ELF-1 (cell line): ENCODE measurements at regions not wholly inside any gene's neighbourhood (a gene's known extent, or its start where the extent isn't known, plus 50 kb on each side); places are given as distances from the start of the nearest gene placed in this dataset.

Source experiments
- DNase-seq: peaks from one replicate; pipeline ENCODE4 v3.0.0-alpha.2; 2016; ENCODE audit warnings: low read depth, low spot score

DNA sequence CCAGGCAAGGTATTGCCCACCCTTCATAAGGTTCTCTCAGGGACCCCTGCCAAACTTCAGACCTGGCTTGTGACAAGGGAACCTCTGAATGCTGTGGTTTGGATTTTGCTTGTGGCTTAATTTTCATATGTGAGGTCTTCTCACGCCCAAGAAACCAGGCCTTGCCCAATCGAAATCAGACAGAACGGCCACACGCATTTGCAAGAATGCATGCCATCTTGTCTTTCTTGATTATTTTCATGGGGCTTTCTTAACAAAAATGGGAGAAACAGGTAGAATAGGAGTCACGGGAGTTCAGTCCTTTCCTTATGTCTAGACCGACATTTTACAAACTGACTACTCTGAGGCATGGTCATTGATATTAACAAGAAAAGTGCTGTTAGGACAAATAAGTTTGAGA, 170.2 kb upstream of the PAPPA start:
- no peak for DNase-seq

DNA sequence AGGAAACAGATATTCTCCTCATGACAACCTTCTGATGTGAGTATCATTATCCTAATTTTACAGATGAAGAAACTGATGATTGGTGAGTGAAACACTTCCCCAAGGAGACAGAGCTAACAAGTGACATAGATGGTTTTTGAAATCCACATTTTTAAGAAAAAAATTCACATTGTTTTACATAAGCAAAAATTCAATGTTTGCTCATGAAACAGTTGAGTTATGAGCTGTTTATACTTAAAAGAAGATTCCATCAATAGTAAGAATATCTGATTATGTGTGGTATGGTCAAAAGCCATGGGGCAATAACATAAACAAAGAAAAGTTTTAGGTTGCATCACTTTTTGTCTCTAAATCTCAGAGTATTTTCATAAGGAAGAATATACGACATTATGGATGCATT, 167.9 kb upstream of the PAPPA start:
- DNase-seq, result no peak

DNA sequence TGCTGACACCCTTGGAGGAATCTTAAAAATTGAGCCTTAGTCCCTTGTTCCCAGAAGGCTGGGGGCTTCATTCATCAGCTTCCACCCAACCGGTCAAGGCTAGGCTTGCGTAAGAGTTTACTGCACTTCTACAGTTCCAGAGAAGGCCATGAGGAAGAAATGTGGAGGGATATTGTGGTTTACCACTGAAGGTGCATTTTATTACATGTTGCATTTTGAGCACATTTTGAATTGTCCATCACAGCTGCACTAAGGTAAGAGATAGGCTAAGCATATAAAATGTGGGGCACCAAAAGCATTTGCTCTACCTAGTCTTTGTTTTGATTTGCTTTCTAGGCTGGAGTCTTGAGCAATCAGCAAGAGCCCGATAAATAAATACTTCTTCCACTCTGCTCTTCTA, 167.1 kb upstream of the PAPPA start:
- no peak for DNase-seq

DNA sequence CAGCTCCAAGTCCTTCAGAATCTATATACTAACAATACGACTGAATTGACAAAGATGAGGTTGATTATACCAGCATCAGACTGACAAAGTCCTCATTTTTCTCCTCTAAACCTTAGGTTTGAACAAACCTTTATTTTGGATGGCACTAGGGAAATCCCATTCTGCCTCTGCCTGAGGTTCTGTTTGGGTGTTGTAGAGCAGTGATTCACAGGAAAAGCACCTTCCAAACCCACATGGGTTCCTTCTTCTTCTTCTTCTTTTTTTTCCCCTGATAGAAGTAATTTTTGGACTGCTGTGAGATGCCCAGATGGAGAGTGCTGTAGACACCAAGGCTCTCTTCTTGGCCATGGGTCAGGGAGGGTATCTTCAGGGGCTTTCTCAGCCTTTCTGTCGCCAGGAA, 164.9 kb upstream of the PAPPA start:
- no peak for DNase-seq

DNA sequence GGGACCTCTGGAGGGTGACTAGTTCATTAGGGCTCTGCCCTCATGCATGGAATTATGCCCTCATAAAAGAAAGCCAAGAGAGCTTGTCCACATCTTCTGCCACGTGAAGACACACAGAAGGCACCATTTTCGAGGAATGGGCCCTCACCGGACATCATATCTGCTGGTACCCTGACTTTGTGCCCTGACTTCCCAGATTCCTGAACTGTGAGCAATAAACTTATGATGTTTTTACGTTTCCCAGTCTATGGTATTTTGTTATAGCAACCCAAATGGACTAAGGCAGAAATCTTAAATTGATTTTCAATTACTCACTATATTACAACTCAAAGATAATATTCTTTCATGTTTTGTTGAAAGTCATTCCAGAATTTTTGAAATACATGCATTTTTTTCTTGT, 163.8 kb upstream of the PAPPA start:
- no peak for DNase-seq

DNA sequence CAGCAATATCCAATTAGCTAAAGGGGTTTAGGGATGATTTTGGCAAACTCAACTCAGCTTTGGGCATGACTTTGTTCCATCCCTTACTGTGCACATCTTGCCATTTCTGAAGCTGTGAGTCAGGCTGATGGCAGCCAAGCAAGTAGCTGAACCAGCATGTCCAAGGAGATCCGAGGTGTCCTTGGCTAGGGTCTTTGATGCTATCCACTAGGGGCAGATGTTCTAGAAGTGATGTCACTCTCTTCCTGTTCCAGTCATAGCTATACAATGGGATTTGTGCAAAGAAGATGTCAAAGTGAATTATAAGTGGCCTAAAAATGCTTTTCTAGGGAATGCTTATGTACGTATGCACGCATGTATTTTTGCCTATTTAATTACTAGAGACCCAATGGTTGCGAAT, 160.8 kb upstream of the PAPPA start:
- no peak for DNase-seq

DNA sequence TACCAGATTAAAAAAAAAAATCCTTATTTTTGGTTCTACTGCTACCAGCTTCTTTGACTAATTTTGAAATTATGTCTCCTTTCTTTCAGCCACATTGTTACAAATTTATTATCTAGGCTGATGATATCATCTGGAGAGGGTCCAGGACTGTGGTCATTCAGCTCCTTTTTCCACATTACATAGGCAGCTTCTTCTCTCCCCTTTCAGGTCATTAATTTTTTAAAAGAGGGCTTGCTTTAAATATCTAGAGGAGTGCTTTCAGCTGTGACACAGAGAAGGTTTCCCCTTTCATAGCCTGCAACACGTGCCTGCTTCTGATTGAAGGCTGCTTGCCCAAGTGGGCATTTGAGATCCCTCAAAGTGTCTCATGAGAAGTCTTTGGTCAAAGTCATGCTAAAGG, 155.7 kb upstream of the PAPPA start:
- DNase-seq, result no peak

DNA sequence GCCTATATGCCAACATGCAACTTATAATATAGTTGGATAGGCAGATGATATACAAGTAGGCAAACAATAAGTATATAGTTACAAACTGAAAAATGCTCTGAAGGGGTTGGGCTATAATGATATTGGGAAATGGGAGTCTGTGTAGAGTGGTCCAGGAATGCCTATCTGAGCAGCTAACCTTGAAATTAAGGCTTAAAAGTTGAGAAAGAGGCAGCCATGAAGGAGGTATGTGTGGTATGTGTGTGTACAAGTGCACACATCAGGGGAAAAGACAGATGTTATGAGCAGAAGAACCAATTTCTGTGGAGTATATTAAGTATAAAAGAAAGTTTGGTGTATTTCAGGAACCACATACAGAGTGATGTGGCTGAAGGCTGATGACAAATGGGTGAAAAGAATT, 154.9 kb upstream of the PAPPA start:
- DNase-seq, result no peak

DNA sequence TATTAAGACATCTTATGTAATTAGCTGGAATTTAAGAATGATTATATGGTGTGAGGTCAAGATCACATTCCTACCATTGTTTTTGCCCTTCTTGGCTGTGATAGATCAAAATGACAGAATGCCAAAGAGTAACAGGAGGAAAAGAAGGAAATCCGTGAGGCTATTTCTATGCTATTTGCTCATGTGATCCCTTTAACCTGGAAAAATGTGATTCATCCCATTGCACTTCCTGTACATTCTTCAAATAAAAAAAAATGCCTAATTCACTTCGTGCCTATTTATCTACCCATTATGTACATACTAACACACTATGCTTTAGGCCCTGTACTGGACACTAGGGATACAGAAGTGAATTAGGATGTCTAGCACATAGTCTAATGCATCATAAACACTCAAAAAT, 154.1 kb upstream of the PAPPA start:
- DNase-seq, result no peak

DNA sequence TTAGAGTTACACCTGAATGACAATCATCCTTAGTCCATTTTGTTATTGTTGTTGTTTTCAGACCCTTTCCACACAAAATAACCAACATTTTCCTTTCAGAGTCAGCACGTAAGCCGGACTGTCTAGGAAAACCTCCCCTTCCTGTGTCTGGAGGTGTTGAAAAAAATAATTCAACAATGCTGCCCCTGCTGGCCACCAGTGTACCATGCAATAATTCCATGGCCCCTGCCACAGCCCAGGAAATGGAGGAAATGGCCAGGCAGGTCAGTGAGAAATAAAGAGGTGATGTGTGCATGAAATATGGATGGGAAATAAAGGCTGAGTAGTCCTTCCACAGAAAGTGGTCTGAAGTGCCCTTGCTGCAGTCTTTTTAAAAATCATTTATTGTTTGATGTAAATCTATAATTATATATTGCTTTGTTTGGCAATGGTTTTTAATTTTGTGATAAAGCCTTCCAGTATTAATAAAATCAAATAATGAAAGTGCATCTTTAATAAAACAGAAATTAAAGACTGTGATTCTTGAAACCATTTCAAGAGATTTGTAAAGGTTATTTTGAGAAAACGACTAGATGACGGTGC, 152.8 kb upstream of the PAPPA start:
- peak; percentile 44 for DNase-seq

DNA sequence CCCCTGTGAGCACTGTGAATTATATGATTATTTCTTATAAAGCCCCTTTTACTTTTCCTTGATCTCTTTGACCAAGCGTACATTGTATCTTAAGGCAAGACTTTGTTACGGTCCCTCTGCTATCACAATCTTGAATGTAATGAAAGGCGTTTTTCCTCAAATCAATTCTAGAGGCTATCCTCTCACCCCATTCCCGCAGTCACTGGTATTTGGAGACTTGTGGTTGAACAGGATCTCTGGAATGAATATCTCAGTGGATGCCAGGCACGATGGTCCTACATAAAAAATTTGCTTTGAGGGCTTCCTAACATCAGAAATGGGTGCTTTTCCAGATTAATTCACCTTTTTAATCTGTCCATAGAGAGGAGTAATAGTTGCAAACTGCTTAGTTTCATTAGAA, 151.4 kb upstream of the PAPPA start:
- no peak for DNase-seq

DNA sequence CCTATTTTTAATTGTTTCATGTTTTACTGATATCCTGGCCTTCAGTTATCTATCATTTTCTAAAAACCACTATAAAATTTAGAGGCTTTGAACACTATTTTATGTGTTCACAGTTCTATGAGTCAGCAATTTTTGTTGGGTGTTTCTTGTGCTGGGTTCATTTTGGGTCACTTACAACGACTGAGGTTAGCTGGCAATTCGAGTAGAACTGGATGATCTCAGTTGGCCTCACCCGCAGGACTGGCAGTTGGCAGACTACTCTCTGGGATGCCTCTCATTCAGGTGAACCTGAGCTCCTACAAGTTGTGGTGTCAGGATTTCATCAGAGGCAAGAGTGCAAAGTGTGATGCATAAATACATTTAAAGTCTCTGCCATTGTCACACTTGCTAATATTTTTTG, 151.0 kb upstream of the PAPPA start:
- DNase-seq, result no peak

DNA sequence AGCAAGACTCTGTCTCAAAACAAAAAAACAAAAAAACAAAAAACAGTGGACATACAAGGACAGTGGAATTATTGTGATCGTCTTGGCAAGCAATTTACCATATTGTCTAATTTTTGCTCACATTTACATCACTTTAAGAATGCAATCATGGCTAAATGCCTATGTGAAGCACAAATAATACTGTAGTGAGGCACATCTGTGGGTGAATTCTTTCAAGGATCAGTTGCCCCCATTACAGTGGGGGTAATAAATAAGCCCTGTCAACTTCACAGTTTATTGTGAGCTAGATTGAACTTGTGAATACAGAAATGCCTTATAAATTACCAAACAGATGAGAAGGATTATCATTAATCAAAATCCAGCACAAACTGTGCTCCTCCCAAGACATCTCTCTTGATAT, 150.2 kb upstream of the PAPPA start:
- no peak for DNase-seq

DNA sequence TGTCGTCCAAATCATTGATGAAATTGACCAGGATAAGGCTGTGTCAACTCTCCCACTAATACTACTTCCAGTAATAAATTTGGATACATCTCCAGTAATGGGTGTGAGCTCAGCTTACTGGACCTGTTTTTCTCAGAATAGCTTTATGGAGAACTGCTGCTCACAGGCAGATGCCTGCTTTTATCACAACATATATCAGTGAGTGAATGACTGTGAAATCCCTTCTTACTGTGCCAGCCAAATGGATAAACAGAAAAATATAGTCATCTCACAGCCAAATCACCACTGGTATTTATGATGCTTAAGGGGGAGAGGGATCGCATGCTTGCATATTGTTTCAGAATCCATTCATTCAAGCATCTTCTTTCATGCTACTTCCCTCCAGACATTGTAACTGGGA, 148.4 kb upstream of the PAPPA start:
- DNase-seq, result no peak

DNA sequence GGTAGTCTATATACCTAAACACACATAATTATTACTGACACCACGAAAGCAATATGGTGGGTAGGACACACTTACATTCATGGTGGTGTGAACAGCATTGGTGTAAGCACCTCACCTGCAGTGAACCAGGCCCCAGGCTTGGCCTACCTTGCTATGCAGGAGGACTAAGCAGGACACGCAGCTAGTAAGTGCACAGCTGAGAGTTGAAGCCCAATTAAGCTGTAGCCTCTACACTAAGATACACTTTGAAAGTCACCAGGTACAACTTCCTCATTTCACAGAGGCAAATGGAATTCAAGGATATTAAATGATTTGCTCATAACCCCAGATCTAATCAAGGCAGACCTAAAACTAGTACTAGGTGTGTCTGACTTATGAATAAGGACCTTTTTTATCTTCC, 145.8 kb upstream of the PAPPA start:
- no peak for DNase-seq

DNA sequence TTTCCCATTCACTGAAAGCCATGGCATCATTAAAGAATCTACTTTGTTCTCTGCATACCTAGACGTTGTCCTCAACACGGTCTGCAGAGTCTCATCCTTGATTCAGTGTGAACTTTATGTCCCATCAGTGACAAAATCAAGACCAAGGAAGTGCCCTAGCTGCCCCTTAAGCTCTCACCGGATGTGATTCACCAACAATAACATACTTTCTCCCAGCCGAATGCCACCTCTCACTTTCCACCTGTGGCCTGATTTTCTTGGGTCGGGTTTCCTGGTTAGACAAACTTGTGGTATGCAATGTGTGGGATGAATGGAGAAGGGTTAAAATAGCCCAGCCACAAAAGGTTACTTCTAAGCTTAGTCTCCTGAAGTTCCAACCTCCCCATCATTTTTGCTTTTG, 145.3 kb upstream of the PAPPA start:
- DNase-seq, result no peak

DNA sequence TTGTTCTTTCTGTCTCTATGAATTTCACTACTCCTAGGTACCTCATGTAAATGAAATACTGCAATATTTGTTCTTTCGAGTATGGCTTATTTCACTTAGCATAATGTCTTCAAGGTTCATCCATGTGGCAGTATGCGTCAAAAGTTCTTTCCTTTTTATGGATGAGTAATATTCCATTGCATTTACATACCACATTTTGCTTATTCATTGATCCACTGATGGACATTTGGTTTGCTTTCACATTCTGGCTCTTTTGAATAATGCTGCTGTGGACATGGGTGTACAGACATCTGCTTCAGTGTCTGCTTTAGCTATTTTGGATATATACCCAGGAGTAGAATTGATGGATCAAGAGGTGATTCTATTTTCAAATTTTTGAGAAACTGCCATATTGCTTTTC, 144.2 kb upstream of the PAPPA start:
- DNase-seq, result no peak

DNA sequence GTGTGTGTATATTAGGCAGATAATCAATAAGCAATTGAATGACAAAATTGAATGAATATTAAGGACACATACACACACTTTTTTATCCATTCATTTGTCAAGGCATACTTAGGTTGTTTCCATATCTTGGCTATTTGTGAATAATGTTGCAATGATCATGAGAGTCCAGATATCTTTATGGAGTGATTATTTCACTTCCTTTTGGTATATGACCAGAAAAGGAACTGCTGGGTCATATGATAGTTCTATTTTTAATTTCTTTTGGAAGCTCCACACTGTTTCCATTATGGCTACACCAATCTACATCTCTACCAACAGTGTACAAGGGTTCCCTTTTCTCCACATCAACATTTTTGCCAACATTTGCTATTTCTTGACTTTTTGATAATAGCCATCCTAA, 137.7 kb upstream of the PAPPA start:
- no peak for DNase-seq

DNA sequence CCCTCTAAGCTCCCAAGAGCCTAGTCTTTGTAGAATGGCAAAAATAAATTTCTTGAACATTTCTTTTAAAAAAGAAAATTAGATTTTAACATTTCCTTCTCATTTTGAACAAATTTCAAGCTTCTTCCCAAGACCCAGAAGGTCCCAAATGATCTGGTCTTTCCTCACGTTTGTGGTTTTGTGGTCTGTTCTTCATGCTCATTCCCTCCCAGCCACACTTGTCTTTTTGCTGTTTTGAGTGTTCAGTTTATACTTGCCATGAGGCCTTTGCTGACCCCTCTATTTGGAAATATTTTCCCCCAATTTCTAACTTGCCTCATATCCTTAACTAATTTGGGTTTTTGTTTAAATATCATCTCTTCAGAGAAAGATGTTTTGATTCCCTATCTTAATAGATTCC, 133.4 kb upstream of the PAPPA start:
- no peak for DNase-seq

DNA sequence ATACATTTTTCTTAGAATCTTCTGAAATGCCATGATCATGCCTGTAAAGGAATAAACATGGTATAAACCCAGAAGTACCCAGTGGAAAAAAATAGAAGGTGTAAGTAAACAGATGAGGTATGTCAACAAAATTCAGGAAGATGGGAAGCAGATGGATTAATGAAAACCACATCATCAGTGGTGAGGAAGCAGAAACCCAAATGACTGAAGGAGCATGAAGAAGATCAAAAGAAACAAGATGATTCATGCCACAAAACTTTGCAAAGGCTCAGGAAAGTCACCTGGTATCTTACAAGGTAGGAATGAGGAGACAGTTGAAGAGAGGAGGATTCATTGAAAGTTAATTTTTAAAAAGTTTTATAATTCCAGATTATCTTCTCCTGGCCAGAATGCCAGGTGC, 132.8 kb upstream of the PAPPA start:
- no peak for DNase-seq

DNA sequence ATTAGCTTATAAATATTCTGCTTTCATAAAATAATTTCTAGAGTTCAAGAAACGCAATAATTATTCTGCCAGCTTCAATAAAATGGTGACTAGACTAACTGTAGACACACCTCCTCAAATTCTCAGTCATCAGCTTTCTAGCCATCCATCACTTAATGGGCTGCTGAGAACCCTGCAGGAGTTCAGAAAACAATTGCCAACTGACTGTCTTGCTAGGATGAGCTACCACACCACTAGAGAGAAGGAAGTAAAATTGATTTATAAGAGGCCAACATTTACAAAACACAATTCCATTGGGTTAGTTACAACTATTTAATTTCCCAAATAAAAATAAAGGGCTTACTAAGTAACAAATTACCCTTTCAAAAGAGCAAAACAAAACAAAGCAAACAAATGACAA, 126.5 kb upstream of the PAPPA start:
- DNase-seq, result no peak

DNA sequence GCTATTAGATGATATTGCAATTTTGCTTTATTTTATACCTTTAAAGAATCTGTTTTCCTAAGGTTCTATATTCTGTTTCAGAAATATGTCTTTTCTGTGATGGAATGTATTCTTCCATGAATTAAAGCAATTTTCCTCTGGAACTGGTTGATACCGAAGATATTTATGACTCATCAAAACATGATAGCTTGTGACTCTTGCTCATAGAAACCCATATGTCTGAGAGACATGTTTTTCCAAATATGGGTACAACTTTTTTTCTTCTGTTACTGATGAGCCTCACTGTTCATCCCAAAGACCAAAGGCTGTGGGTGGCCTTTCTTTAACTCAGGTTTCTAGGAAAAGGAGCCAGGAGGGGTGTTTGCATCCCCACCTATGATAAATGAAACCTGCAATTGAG, 126.1 kb upstream of the PAPPA start:
- DNase-seq, result no peak

DNA sequence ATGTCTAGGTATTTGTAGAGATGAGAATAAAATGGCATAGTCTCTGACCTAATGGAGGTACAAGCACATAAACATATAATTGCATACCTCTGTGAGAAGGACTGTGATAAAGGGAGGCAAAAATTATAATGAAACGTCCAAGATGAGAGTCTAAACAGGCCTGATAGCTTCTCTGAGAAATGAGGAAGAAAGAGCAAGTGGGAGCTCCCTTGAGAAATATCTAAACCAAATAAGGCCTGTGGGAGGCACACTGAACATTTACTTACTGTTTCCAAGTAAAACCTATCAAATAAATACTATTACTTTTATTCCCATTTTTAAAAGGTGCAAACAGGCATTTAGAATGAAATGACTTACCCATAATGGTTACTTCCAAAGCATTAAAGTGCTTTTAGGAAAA, 125.6 kb upstream of the PAPPA start:
- DNase-seq, result no peak

DNA sequence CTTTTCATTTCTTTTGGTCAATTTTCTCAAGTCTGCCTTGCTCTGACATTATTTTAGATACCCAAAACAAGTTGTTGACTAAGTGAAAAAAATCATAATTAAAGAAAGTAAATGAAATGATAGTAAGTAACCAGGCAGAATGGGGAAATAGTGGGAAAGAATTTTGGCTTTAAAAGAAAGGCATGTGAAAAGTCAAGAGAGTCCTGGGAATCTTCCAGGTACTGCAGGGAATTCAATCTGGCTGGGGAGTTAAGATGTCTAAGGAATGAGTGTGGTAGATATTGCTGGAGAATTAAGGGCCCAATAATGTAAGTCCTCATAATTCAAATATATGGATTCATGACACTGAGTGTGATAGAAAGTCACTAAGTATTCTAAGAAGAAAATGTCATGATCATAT, 123.1 kb upstream of the PAPPA start:
- no peak for DNase-seq
